ENCODE measurements at regions not wholly inside any gene's neighbourhood (a gene's known extent, or its start where the extent isn't known, plus 50 kb on each side); places are given as distances from the start of the nearest gene placed in this dataset.

DNA sequence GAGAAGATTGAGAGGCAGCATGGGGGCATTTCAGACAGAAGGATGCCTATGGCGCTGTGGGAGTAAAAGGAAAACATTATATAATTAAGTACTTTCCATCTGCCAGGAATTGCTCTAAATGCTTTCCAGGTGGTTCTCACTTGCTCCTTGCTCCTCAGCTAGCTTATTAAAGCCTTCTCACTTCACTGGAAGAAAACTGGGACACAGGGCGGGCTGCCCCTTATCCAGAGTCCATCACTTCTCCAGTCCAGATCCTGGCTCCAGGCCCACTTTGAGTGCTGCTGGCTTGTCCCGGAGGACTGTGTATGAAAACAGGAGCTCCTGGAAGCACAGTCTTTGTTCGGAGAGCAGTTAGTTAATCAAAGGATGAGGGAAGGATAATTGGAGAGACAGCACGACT, 409.9 kb upstream of the ADAMTS16 start:
- Histone ChIP-seq H3K27ac (no peak overlapping the region), H3K27me3 (no peaks in the 10 kb centered on the region), H3K4me3 (replicated peaks in 1 of 3) (no peak overlapping the region), H3K36me3 (no peaks in the 10 kb centered on the region), H3K4me1 (no peaks in the 10 kb centered on the region), H3K9me3 (no peaks in the 10 kb centered on the region)
- no peak for TF ChIP-seq POLR2A (IDR thresholded peaks at IDR 0.05)
- TF ChIP-seq, protein P1, sequence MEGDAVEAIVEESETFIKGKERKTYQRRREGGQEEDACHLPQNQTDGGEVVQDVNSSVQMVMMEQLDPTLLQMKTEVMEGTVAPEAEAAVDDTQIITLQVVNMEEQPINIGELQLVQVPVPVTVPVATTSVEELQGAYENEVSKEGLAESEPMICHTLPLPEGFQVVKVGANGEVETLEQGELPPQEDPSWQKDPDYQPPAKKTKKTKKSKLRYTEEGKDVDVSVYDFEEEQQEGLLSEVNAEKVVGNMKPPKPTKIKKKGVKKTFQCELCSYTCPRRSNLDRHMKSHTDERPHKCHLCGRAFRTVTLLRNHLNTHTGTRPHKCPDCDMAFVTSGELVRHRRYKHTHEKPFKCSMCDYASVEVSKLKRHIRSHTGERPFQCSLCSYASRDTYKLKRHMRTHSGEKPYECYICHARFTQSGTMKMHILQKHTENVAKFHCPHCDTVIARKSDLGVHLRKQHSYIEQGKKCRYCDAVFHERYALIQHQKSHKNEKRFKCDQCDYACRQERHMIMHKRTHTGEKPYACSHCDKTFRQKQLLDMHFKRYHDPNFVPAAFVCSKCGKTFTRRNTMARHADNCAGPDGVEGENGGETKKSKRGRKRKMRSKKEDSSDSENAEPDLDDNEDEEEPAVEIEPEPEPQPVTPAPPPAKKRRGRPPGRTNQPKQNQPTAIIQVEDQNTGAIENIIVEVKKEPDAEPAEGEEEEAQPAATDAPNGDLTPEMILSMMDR (IDR thresholded peaks at IDR 0.05) = no peak
- intact Hi-C loops (cut with DNase I) = no loop called here
- 49 to 51% methylated on average over 5 of the region's 5 CpGs for WGBS, 2 donors
- DNase-seq = no peak

DNA sequence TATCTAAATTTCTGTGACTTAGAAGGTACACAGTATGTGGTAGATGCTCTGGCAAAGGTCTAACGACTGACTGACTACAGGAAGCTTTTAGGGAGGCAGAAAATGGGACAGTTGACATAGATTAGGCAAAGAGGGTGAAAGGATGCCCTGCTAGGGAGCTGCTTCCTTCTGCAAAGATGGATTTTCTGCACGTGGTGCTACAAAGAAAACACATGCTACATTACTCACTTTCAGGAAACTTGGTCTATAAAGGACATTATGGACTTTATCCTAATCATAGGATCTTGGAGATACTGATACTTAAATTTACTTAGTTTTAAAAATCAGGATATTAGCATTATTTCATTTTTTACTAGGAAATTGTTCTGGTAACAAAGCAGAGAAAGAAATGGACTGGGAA, 405.8 kb upstream of the ADAMTS16 start:
- Histone ChIP-seq H3K27ac (no peak overlapping the region), H3K27me3 (no peaks in the 10 kb centered on the region), H3K4me1 (no peaks in the 10 kb centered on the region), H3K9me3 (no peaks in the 10 kb centered on the region), H3K36me3 (no peaks in the 10 kb centered on the region), H3K4me3 (replicated peaks in 1 of 3) (no peak overlapping the region)
- no peak for TF ChIP-seq POLR2A (IDR thresholded peaks at IDR 0.05)
- TF ChIP-seq, protein P1 (IDR thresholded peaks at IDR 0.05) = no peak
- 64 to 66% methylated on average over 2 of the region's 2 CpGs for WGBS, 2 donors
- DNase-seq = no peak
- intact Hi-C loops (cut with DNase I) = no loop called here

DNA sequence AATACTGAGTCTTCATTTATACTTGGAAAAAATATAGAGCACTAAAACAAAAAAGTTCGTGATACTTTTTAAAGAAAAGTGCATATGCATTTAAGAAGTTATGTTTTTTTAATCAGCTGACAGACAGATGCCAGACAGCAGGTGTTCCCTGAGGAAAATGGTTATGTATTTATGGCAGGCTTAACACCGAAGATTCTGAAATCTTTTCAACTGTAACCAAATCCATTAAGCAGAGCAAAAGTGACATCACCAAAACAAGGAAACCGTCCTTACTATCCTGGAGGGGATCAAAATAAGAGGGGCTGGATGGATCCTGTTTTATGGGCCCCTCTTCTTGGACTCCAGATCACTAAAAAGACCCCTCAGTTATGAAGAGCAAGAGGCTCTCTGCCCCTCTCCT, 404.9 kb upstream of the ADAMTS16 start:
- WGBS, 2 donors = 64 to 80% methylated on average over 3 of the region's 3 CpGs
- H3K4me1 ChIP-seq = no peaks in the 10 kb centered on the region
- no peaks in the 10 kb centered on the region for H3K36me3 ChIP-seq
- H3K9me3 ChIP-seq = no peaks in the 10 kb centered on the region
- no peak overlapping the region for H3K27ac ChIP-seq
- no peaks in the 10 kb centered on the region for H3K27me3 ChIP-seq
- TF ChIP-seq, protein P1 (IDR thresholded peaks at IDR 0.05) = no peak
- TF ChIP-seq POLR2A (IDR thresholded peaks at IDR 0.05) = no peak
- DNase-seq = no peak
- intact Hi-C loops (cut with DNase I) = no loop called here
- no peak overlapping the region for H3K4me3 ChIP-seq (replicated peaks in 1 of 3)

DNA sequence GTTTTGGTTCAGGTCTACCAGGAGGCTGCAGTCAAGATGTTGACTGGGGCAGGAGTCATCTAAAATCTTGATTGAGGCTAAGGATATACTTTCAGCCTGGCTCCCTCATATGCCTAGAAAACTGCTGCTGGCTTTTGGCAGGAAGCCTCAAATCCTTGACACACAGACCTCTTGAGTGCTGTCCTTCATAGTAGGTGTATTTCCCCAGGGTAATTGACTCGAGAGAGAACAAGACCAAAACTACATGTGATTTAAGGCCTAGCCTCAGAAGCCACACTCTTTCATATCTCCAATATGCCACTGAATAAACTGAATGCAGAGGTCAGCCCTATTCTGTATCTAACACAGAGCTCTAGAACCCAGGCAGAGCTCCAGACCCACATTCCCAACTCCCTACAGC, 402.3 kb upstream of the ADAMTS16 start:
- no peaks in the 10 kb centered on the region for H3K27me3 ChIP-seq
- peak; percentile 4 to 6 for DNase-seq
- 9 to 29% methylated on average over 1 of the region's 1 CpG for WGBS, 2 donors
- no peaks in the 10 kb centered on the region for H3K9me3 ChIP-seq
- intact Hi-C loops (cut with DNase I) = no loop called here
- no peaks in the 10 kb centered on the region for H3K4me1 ChIP-seq
- TF ChIP-seq, protein P1 (IDR thresholded peaks at IDR 0.05) = no peak
- no peak for TF ChIP-seq POLR2A (IDR thresholded peaks at IDR 0.05)
- no peaks in the 10 kb centered on the region for H3K36me3 ChIP-seq
- no peak overlapping the region for H3K27ac ChIP-seq
- H3K4me3 ChIP-seq (replicated peaks in 1 of 3) = no peak overlapping the region

DNA sequence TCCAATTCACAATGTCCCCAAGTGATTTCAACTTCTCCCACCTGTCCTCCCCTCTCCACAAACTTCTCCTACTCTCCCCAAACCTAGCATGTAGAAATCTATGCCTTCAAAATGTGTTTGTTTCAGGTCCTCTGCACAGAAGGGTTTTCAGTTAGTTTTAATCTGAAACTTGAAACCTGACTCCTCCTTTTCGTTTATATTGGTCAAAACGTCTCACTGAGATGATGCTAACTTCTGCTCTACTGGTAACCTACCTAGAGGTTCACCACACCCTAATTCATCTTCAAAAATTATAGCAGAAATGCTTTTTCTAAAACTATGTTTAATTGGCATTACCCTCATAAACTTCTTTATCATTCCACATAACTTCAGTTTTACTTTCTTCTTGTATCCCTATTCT, 401.8 kb upstream of the ADAMTS16 start:
- H3K36me3 ChIP-seq = no peaks in the 10 kb centered on the region
- no peak for TF ChIP-seq POLR2A (IDR thresholded peaks at IDR 0.05)
- TF ChIP-seq, protein P1 (IDR thresholded peaks at IDR 0.05) = no peak
- H3K9me3 ChIP-seq = no peaks in the 10 kb centered on the region
- no peaks in the 10 kb centered on the region for H3K27me3 ChIP-seq
- intact Hi-C loops (cut with DNase I) = no loop called here
- DNase-seq = no peak
- no peaks in the 10 kb centered on the region for H3K4me1 ChIP-seq
- no peak overlapping the region for H3K27ac ChIP-seq
- WGBS, 2 donors = 47 to 55% methylated on average over 2 of the region's 2 CpGs
- H3K4me3 ChIP-seq (replicated peaks in 1 of 3) = no peak overlapping the region

Data from thyroid gland (tissue), 4 donors.